ENCODE measurements at regions not wholly inside any gene's neighbourhood (a gene's known extent, or its start where the extent isn't known, plus 50 kb on each side); places are given as distances from the start of the nearest gene placed in this dataset.

DNA sequence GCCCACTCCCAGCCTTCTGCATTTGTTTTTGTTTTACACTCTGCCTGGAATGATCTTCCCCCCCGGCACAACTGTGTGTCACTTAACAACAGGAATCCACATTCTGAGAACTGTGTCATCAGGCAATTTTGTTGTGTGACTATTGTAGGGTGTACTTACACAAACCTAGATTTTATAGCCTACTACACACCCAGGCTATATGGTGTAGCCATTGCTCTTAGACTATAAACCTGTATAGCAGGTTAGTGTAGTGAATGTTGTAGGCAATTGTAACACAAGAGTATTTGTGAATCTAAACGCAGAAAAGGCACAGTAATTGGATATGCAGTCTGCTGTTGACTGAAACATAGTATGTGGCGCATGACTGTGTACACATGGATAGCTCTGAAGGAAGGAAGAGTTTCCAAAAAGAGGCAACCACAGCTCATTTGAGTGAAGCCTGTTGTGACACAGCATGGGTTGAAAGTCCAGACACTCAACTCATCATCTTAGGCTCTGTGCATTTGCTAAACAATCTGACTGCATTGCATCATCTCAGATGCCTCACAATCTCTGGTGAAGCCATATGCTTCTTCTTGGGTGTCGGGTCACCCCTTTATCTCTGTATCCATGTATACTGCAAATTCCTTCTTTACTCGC is 506.6 kb upstream of the SPHKAP start:
- TF ChIP-seq, protein P1, sequence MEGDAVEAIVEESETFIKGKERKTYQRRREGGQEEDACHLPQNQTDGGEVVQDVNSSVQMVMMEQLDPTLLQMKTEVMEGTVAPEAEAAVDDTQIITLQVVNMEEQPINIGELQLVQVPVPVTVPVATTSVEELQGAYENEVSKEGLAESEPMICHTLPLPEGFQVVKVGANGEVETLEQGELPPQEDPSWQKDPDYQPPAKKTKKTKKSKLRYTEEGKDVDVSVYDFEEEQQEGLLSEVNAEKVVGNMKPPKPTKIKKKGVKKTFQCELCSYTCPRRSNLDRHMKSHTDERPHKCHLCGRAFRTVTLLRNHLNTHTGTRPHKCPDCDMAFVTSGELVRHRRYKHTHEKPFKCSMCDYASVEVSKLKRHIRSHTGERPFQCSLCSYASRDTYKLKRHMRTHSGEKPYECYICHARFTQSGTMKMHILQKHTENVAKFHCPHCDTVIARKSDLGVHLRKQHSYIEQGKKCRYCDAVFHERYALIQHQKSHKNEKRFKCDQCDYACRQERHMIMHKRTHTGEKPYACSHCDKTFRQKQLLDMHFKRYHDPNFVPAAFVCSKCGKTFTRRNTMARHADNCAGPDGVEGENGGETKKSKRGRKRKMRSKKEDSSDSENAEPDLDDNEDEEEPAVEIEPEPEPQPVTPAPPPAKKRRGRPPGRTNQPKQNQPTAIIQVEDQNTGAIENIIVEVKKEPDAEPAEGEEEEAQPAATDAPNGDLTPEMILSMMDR (IDR thresholded peaks at IDR 0.05), result no peak
- peak in 1 of 2 donors; percentile 41 for TF ChIP-seq POLR2AphosphoS5 (IDR thresholded peaks at IDR 0.05)
- TF ChIP-seq EP300 (IDR thresholded peaks at IDR 0.05), result no peak
- TF ChIP-seq POLR2A (IDR thresholded peaks at IDR 0.05), result no peak
